GM23248 (cell line): ENCODE measurements at regions not wholly inside any gene's neighbourhood (a gene's known extent, or its start where the extent isn't known, plus 50 kb on each side); places are given as distances from the start of the nearest gene placed in this dataset.

ENCODE experiments used
- EZH2 ChIP-seq: fragments of 200-600 bp; sonication (generic); IDR thresholded peaks from 2 replicates; pipeline ENCODE4 v1.6.1; 2018; ENCODE audit warnings: antibody characterized with exemption, mild to moderate bottlenecking; ENCODE audit not compliant: insufficient read depth, poor library complexity, severe bottlenecking
- EZH2phosphoT487 ChIP-seq: fragments of 200-600 bp; sonication (generic); IDR thresholded peaks from 2 replicates; pipeline ENCODE4 v1.6.1; 2018; ENCODE audit warnings: antibody characterized with exemption, moderate library complexity, mild to moderate bottlenecking, low read depth; ENCODE audit not compliant: insufficient read depth

- no peak for TF ChIP-seq EZH2
- no peak for TF ChIP-seq EZH2phosphoT487
Measured at GRCh38 chr13:95426631-95427030, 125.4 kb upstream of the ABCC4 start.
